AG04449 (cell line): ENCODE measurements at regions not wholly inside any gene's neighbourhood (a gene's known extent, or its start where the extent isn't known, plus 50 kb on each side); places are given as distances from the start of the nearest gene placed in this dataset.

Experiments
- CTCF ChIA-PET: fragments of 350-600 bp; formaldehyde crosslinking; extraction: SDS; loops from one replicate; lab custom pipeline; 2021; ENCODE audit warnings: antibody characterized with exemption; lab: Yijun Ruan, JAX
- POLR2A ChIA-PET: fragments of 400-600, 350-600 bp; formaldehyde crosslinking; extraction: SDS; loops from one replicate; lab custom pipeline; 2020; ENCODE audit warnings: antibody characterized with exemption, inconsistent platforms; lab: Yijun Ruan, JAX
- DNase-seq: peaks from one replicate; pipeline ENCODE4 v3.0.0-alpha.2; 2010; ENCODE audit warnings: low read depth, low spot score
- H3K4me3 ChIP-seq: 2 replicates; pipeline ENCODE4 v1.5.1; 2011; ENCODE audit warnings: low read depth, mild to moderate bottlenecking, control low read depth, low read length
- TF ChIP-seq, protein P1 (sequence below): IDR thresholded peaks from one replicate; pipeline ENCODE4 v1.5.1; 2011; ENCODE audit warnings: mild to moderate bottlenecking, moderate library complexity, low read length, control low read depth, inconsistent platforms; ENCODE audit not compliant: insufficient read depth; ENCODE audit errors: missing control alignments

DNA sequence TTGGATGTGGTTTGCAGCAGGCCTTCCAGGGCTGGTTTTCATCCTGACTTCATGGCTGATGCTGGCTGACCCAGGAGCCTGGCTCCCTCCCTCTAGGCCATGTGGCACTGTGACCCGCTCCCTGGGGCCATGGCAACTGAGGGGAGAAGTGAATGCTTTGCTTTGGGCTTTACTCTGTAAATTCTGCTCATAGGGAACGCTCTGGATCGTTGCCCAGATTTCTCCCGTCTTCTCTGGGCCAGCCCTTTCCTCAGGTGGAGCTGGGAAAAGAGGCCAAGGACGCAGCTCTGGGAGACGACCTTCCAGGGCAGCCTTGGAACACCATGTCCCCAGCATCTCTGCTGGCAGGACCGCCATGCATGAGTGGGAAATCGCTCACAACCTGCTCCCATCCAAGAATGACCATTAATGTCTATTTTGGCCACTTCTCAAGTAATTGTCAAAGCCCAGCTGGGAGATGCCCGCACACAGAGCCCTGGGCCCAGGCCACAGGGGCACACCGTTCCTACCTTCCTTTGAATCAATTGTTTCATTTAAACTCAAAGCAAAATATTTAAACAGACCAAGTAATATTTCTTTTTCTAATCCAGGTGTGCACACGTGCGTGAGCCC, 321.8 kb downstream of the TEX29 start:
- H3K4me3 ChIP-seq = no peak overlapping the region
- DNase-seq = no peak
- POLR2A ChIA-PET = no interaction called here
- TF ChIP-seq, protein P1, sequence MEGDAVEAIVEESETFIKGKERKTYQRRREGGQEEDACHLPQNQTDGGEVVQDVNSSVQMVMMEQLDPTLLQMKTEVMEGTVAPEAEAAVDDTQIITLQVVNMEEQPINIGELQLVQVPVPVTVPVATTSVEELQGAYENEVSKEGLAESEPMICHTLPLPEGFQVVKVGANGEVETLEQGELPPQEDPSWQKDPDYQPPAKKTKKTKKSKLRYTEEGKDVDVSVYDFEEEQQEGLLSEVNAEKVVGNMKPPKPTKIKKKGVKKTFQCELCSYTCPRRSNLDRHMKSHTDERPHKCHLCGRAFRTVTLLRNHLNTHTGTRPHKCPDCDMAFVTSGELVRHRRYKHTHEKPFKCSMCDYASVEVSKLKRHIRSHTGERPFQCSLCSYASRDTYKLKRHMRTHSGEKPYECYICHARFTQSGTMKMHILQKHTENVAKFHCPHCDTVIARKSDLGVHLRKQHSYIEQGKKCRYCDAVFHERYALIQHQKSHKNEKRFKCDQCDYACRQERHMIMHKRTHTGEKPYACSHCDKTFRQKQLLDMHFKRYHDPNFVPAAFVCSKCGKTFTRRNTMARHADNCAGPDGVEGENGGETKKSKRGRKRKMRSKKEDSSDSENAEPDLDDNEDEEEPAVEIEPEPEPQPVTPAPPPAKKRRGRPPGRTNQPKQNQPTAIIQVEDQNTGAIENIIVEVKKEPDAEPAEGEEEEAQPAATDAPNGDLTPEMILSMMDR = no peak
- CTCF ChIA-PET = no interaction called here

DNA sequence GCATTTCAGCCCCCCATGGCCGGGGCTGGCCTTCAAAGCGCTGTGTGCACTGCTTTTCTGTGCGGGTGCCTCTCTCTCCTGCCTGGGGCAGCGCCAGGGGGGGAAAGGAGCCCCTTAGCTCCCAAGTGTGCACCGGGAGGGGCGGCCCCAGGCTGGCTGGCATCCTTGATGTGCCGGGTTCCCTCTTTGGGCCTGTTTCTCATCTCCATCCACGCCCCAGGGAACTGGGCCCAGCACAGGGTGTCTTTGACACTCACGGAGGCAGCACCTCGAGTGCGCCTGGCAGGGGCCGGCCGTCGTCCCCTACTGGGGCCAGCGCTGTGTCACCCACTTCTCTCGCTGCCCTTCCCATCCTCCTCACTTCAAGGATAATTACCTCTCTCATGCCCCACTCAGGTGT, 324.3 kb downstream of the TEX29 start:
- ChIA-PET CTCF (no interaction called here), POLR2A (no interaction called here)
- no peak overlapping the region for H3K4me3 ChIP-seq
- no peak for DNase-seq
- TF ChIP-seq, protein P1 = no peak

DNA sequence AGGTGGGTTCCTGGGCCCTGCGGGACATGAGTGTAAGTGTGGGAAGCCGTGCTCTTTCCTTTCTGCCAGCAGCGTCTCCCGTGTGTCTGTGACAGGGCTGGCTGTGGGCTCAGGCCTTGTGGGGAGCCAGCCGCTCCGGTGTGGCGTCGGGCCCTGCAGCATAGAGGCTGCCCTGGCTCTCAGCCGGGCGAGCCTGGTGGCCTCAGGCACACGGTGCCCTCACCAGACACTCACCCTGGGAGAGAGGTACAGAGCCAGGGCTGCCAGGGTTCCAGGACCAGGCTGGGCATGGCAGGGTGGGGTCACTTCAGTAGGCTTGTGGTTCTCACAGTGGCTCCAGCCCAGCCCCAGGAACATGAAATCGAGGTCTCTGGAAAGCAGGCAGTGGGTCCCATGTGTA, 324.8 kb downstream of the TEX29 start:
- H3K4me3 ChIP-seq = no peak overlapping the region
- POLR2A ChIA-PET = no interaction called here

DNA sequence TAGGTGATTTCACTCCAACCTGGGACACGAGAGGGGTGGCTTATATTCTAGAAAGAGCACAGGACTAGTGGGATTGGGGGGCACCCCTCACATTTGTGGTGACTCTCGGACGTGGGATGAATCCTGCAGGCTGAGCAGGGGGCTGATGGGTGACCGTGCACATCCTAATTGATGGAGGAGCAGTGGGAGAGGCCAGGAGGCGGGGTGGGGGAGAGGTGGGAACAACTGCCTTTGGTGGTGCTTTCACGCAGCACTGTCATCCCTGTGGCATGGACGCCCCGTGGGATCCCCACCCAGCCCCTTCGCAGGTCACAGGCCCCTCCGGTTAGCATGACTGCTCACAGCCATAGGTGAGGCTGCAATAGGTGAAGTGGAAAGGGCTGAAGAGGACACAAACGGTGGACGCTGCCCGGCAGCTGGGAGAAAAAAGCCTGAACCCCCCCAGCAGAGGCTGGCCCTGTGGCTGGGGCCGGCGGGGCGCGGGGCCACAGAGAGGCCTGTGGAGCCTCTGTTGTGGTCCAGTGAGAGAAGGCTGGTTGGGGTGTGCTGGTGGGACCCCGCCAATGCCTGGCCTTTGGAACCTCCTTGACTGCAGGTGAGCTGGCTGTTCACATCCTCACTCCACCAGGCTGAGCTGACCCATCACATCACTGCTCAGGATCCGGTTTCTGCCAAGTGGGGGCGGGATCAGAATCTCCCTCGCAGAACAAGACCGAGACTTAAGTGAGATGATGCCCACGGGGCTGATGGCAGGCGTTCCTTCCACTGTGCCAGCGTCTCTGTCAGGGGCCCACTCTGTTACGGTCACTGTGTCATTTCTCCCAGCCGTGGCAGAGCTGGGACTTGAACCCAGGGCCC, 325.4 kb downstream of the TEX29 start:
- DNase-seq = no peak
- POLR2A ChIA-PET = no interaction called here

More for the DNA sequence above, 324.8 kb downstream of the TEX29 start:
- no peak for DNase-seq
- TF ChIP-seq, protein P1 = no peak
- CTCF ChIA-PET = no interaction called here

DNA sequence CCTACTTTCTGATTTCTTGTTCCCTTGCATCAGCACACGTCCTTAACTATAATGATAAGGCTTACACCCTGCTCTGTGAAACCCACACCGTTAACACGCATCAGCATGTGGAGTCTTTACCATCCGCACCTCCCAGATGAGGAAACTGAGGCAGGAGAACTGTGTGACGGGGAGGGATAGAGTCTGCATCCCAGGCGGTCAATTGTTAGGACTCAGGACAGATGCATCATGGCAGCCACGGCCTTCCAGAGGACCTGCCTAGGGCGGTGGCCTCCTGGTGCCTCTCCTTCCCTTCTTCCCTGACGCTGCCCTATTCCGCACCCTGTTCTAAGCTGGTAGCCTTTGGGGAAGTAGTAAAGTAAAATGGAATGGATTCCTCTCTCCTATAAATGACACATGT, 326.0 kb downstream of the TEX29 start:
- TF ChIP-seq, protein P1 = no peak
- CTCF ChIA-PET = no interaction called here

More for the DNA sequence above, 325.4 kb downstream of the TEX29 start:
- CTCF ChIA-PET = no interaction called here
- TF ChIP-seq, protein P1 = no peak
- no peak overlapping the region for H3K4me3 ChIP-seq

DNA sequence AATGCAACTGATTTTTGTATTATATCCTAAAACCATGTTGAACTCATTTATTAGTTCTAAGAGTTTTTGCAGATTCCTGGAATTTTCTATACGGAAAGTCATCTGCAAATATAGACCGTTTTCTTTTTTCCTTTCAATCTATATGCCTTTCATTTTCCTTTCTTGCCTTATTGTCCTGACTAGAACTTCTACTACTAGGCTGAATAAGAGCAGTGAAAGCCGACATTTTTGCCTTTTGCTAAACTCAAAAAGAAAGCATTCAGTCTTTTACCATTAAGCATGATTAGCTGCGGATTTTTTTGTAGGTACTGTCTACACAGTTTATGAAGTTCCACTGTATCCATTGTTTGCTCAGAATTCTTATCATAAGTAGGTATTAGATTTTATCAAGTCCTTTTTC, 328.4 kb downstream of the TEX29 start:
- no peak overlapping the region for H3K4me3 ChIP-seq
- DNase-seq = no peak
- TF ChIP-seq, protein P1 = no peak
- CTCF ChIA-PET = no interaction called here
- POLR2A ChIA-PET = no interaction called here

More for the DNA sequence above, 326.0 kb downstream of the TEX29 start:
- DNase-seq = no peak
- no peak overlapping the region for H3K4me3 ChIP-seq
- POLR2A ChIA-PET = no interaction called here
